NB4 (cell line): ENCODE measurements at regions not wholly inside any gene's neighbourhood (a gene's known extent, or its start where the extent isn't known, plus 50 kb on each side); places are given as distances from the start of the nearest gene placed in this dataset.
"Not testable (repeated sequence)": the region's sequence is repeated elsewhere in the genome, so short reads cannot be mapped to it uniquely, and the experiment has no call there.

Experiments used
- DNase-seq: peaks from one replicate; pipeline ENCODE4 v3.0.0; 2010; ENCODE audit warnings: low read depth
- H3K4me3 ChIP-seq: one replicate; pipeline ENCODE4 v1.5.1; 2011; ENCODE audit warnings: mild to moderate bottlenecking, low read depth, low read length, moderate library complexity
- CTCF ChIP-seq: IDR thresholded peaks from one replicate; pipeline ENCODE4 v1.5.1; 2012; ENCODE audit warnings: low read depth, low read length
- MAX ChIP-seq: IDR thresholded peaks from 2 replicates; pipeline ENCODE4 v1.6.1; 2011; ENCODE audit warnings: low read depth, low read length
- MYC ChIP-seq: IDR thresholded peaks from 2 replicates; pipeline ENCODE4 v1.6.1; 2011; ENCODE audit warnings: low read depth, low read length
- POLR2A ChIP-seq: IDR thresholded peaks from 2 replicates; pipeline ENCODE4 v1.6.1; 2011; ENCODE audit warnings: mild to moderate bottlenecking; ENCODE audit not compliant: insufficient read length; ENCODE audit errors: extremely low read depth

GRCh38 chr3:82618594-82618993 is 857.1 kb upstream of the GBE1 start:
- no peak overlapping the region for H3K4me3 ChIP-seq
- TF ChIP-seq POLR2A, result no peak
- no peak for DNase-seq

- no peak for DNase-seq
- H3K4me3 ChIP-seq, result no peak overlapping the region
- TF ChIP-seq MAX (no peak), POLR2A (no peak), CTCF (no peak), MYC (no peak)
These were observed 848.8 kb upstream of the GBE1 start for GRCh38 chr3:82610236-82610635.

- H3K4me3 ChIP-seq, result no peak overlapping the region
These were observed 845.9 kb upstream of the GBE1 start for GRCh38 chr3:82607391-82607790.

GRCh38 chr3:82596805-82597204 is 835.4 kb upstream of the GBE1 start:
- no peak for TF ChIP-seq MAX
- no peak for TF ChIP-seq MYC
- no peak overlapping the region for H3K4me3 ChIP-seq
- DNase-seq, result no peak

More at GRCh38 chr3:82607391-82607790, 845.9 kb upstream of the GBE1 start:
- TF ChIP-seq CTCF (no peak), POLR2A (no peak), MYC (no peak), MAX (no peak)
- DNase-seq, result no peak

- DNase-seq, result no peak
- H3K4me3 ChIP-seq, result no peak overlapping the region
- TF ChIP-seq POLR2A (no peak), CTCF (no peak), MAX (no peak), MYC (no peak)
These were observed 834.1 kb upstream of the GBE1 start for GRCh38 chr3:82595530-82595929.

GRCh38 chr3:82587174-82587573 is 825.7 kb upstream of the GBE1 start:
- no peak overlapping the region for H3K4me3 ChIP-seq
- TF ChIP-seq CTCF (no peak), POLR2A (no peak), MAX (no peak), MYC (no peak)
- DNase-seq, result no peak

GRCh38 chr3:82586414-82586813 is 825.0 kb upstream of the GBE1 start:
- no peak overlapping the region for H3K4me3 ChIP-seq
- no peak for DNase-seq
- TF ChIP-seq CTCF (no peak), MYC (no peak), MAX (no peak), POLR2A (no peak)

GRCh38 chr3:82586002-82586401 is 824.6 kb upstream of the GBE1 start:
- not testable (repeated sequence) for H3K4me3 ChIP-seq, DNase-seq

GRCh38 chr3:82585591-82585990 is 824.1 kb upstream of the GBE1 start:
- H3K4me3 ChIP-seq, DNase-seq: not testable (repeated sequence)

GRCh38 chr3:82584861-82585260 is 823.4 kb upstream of the GBE1 start:
- H3K4me3 ChIP-seq, DNase-seq: not testable (repeated sequence)

GRCh38 chr3:82584415-82584814 is 823.0 kb upstream of the GBE1 start:
- not testable (repeated sequence) for DNase-seq, H3K4me3 ChIP-seq
